HUES48 (cell line): ENCODE measurements at regions not wholly inside any gene's neighbourhood (a gene's known extent, or its start where the extent isn't known, plus 50 kb on each side); places are given as distances from the start of the nearest gene placed in this dataset.

Experiments used
- H3K27ac ChIP-seq: one replicate; pipeline ENCODE4 v1.7.0; 2013; ENCODE audit warnings: low read depth, low read length, inconsistent platforms
- H3K27me3 ChIP-seq: 2 replicates; pipeline ENCODE4 v1.6.1; 2013; ENCODE audit warnings: mild to moderate bottlenecking, low read length; ENCODE audit not compliant: control insufficient read depth, insufficient read depth
- H3K36me3 ChIP-seq: 2 replicates; pipeline ENCODE4 v1.6.1; 2013; ENCODE audit warnings: low read length; ENCODE audit not compliant: control insufficient read depth, insufficient read depth
- H3K4me1 ChIP-seq: 2 replicates; pipeline ENCODE4 v1.6.1; 2013; ENCODE audit warnings: mild to moderate bottlenecking, low read length; ENCODE audit not compliant: control insufficient read depth, insufficient read depth
- H3K4me3 ChIP-seq: 2 replicates; pipeline ENCODE4 v1.5.1; 2013; ENCODE audit warnings: mild to moderate bottlenecking, low read depth, low read length
- H3K9ac ChIP-seq: 2 replicates; pipeline ENCODE4 v1.6.1; 2013; ENCODE audit warnings: mild to moderate bottlenecking, low read depth, low read length, moderate library complexity
- H3K9me3 ChIP-seq: 2 replicates; pipeline ENCODE4 v1.6.1; 2013; ENCODE audit warnings: low read length; ENCODE audit not compliant: control insufficient read depth, insufficient read depth

GRCh38 chr6:134740027-134740373 is 209.9 kb downstream of the ALDH8A1 start:
- no peak overlapping the region for H3K27ac ChIP-seq
- H3K9me3 ChIP-seq, result no peaks in the 10 kb centered on the region
- no peaks in the 10 kb centered on the region for H3K27me3 ChIP-seq
- H3K4me1 ChIP-seq, result peaks cover 12% of the 10 kb centered on the region; the same call in 1 of the 2 replicates
- H3K9ac ChIP-seq, result no peak overlapping the region
- H3K36me3 ChIP-seq, result no peaks in the 10 kb centered on the region
- H3K4me3 ChIP-seq, result no peak overlapping the region

- Histone ChIP-seq H3K27ac (no peak overlapping the region), H3K4me1 (peaks cover 12% of the 10 kb centered on the region; the same call in 1 of the 2 replicates), H3K9me3 (no peaks in the 10 kb centered on the region), H3K9ac (no peak overlapping the region), H3K27me3 (no peaks in the 10 kb centered on the region), H3K4me3 (no peak overlapping the region), H3K36me3 (no peaks in the 10 kb centered on the region)
Observed at GRCh38 chr6:134739299-134740026, 210.4 kb downstream of the ALDH8A1 start.

- H3K9me3 ChIP-seq, result no peaks in the 10 kb centered on the region
- no peaks in the 10 kb centered on the region for H3K36me3 ChIP-seq
- H3K27me3 ChIP-seq, result no peaks in the 10 kb centered on the region
- no peak overlapping the region for H3K9ac ChIP-seq
- no peak overlapping the region for H3K4me3 ChIP-seq
- H3K27ac ChIP-seq, result no peak overlapping the region
- peaks cover 3% of the 10 kb centered on the region; the same call in 1 of the 2 replicates for H3K4me1 ChIP-seq
Observed at GRCh38 chr6:134738211-134738885, 211.6 kb downstream of the ALDH8A1 start.

GRCh38 chr6:134735461-134735860 is 214.4 kb downstream of the ALDH8A1 start:
- Histone ChIP-seq H3K9ac (no peak overlapping the region), H3K27ac (no peak overlapping the region), H3K4me3 (no peak overlapping the region), H3K27me3 (no peaks in the 10 kb centered on the region), H3K9me3 (no peaks in the 10 kb centered on the region), H3K36me3 (no peaks in the 10 kb centered on the region), H3K4me1 (no peaks in the 10 kb centered on the region)

- Histone ChIP-seq H3K27me3 (no peaks in the 10 kb centered on the region), H3K4me1 (peaks cover 9% of the 10 kb centered on the region), H3K27ac (no peak overlapping the region), H3K36me3 (no peaks in the 10 kb centered on the region), H3K9ac (no peak overlapping the region), H3K4me3 (no peak overlapping the region), H3K9me3 (no peaks in the 10 kb centered on the region)
Observed at GRCh38 chr6:134734312-134734869, 215.5 kb downstream of the ALDH8A1 start.

- H3K4me1 ChIP-seq, result peaks cover 11% of the 10 kb centered on the region
- no peaks in the 10 kb centered on the region for H3K36me3 ChIP-seq
- H3K9ac ChIP-seq, result no peak overlapping the region
- H3K9me3 ChIP-seq, result no peaks in the 10 kb centered on the region
- no peaks in the 10 kb centered on the region for H3K27me3 ChIP-seq
- no peak overlapping the region for H3K27ac ChIP-seq
- no peak overlapping the region for H3K4me3 ChIP-seq
Observed at GRCh38 chr6:134733801-134734200, 216.1 kb downstream of the ALDH8A1 start.

GRCh38 chr6:134732763-134733162 is 217.1 kb downstream of the ALDH8A1 start:
- no peaks in the 10 kb centered on the region for H3K36me3 ChIP-seq
- peaks cover 11% of the 10 kb centered on the region for H3K4me1 ChIP-seq
- H3K4me3 ChIP-seq, result no peak overlapping the region
- no peak overlapping the region for H3K9ac ChIP-seq
- no peaks in the 10 kb centered on the region for H3K27me3 ChIP-seq
- no peaks in the 10 kb centered on the region for H3K9me3 ChIP-seq
- no peak overlapping the region for H3K27ac ChIP-seq

GRCh38 chr6:134731615-134732014 is 218.3 kb downstream of the ALDH8A1 start:
- Histone ChIP-seq H3K9ac (no peak overlapping the region), H3K27ac (no peak overlapping the region), H3K4me1 (peaks cover 11% of the 10 kb centered on the region)

GRCh38 chr6:134730013-134730412 is 219.9 kb downstream of the ALDH8A1 start:
- Histone ChIP-seq H3K9me3 (no peaks in the 10 kb centered on the region), H3K27me3 (no peaks in the 10 kb centered on the region), H3K4me1 (peaks cover 11% of the 10 kb centered on the region), H3K9ac (no peak overlapping the region), H3K27ac (peak overlapping the region; percentile 41), H3K36me3 (no peaks in the 10 kb centered on the region), H3K4me3 (no peak overlapping the region)

More at GRCh38 chr6:134731615-134732014, 218.3 kb downstream of the ALDH8A1 start:
- no peak overlapping the region for H3K4me3 ChIP-seq
- H3K36me3 ChIP-seq, result no peaks in the 10 kb centered on the region
- H3K9me3 ChIP-seq, result no peaks in the 10 kb centered on the region
- no peaks in the 10 kb centered on the region for H3K27me3 ChIP-seq

- Histone ChIP-seq H3K27me3 (no peaks in the 10 kb centered on the region), H3K27ac (peak overlapping the region; percentile 41), H3K9me3 (no peaks in the 10 kb centered on the region), H3K36me3 (no peaks in the 10 kb centered on the region), H3K4me3 (no peak overlapping the region), H3K4me1 (peaks cover 11% of the 10 kb centered on the region), H3K9ac (no peak overlapping the region)
Observed at GRCh38 chr6:134729561-134729960, 220.3 kb downstream of the ALDH8A1 start.

- Histone ChIP-seq H3K27ac (no peak overlapping the region), H3K27me3 (no peaks in the 10 kb centered on the region), H3K4me3 (no peak overlapping the region), H3K36me3 (no peaks in the 10 kb centered on the region), H3K4me1 (peaks cover 11% of the 10 kb centered on the region), H3K9me3 (no peaks in the 10 kb centered on the region), H3K9ac (no peak overlapping the region)
Observed at GRCh38 chr6:134727081-134727480, 222.8 kb downstream of the ALDH8A1 start.
